Parathyroid adenoma (tissue), 2 donors: ENCODE measurements at regions not wholly inside any gene's neighbourhood (a gene's known extent, or its start where the extent isn't known, plus 50 kb on each side); places are given as distances from the start of the nearest gene placed in this dataset.

Experiments used
- H2AFZ ChIP-seq: fragments of 300-600 bp; sonication (generic); one replicate; pipeline ENCODE4 v1.7.0; 2017; ENCODE audit warnings: antibody characterized with exemption, mild to moderate bottlenecking
- H3K27ac ChIP-seq: fragments of 300-600 bp; sonication (generic); one replicate; pipeline ENCODE4 v1.7.0; 2017
- H3K27me3 ChIP-seq: fragments of 300-600 bp; sonication (generic); one replicate; pipeline ENCODE4 v1.7.0; 2017; ENCODE audit warnings: low read length; ENCODE audit not compliant: control insufficient read depth, insufficient read depth
- H3K36me3 ChIP-seq: fragments of 300-600 bp; sonication (generic); one replicate; pipeline ENCODE4 v1.7.0; 2017; ENCODE audit warnings: low read length; ENCODE audit not compliant: control insufficient read depth, insufficient read depth
- H3K4me1 ChIP-seq: fragments of 300-600 bp; sonication (generic); one replicate; pipeline ENCODE4 v1.7.0; 2017; ENCODE audit warnings: control low read depth
- H3K4me2 ChIP-seq: fragments of 300-600 bp; sonication (generic); one replicate; pipeline ENCODE4 v1.7.0; 2017; ENCODE audit warnings: low read length
- H3K4me3 ChIP-seq: fragments of 300-600 bp; sonication (generic); one replicate; pipeline ENCODE4 v1.7.0; 2017; ENCODE audit warnings: low read depth, low read length
- H3K79me2 ChIP-seq: fragments of 300-600 bp; sonication (generic); one replicate; pipeline ENCODE4 v1.7.0; 2017; ENCODE audit warnings: control low read depth
- H3K9ac ChIP-seq: fragments of 300-600 bp; sonication (generic); one replicate; pipeline ENCODE4 v1.7.0; 2017; ENCODE audit warnings: mild to moderate bottlenecking
- H3K9me3 ChIP-seq: fragments of 300-600 bp; sonication (generic); one replicate; pipeline ENCODE4 v1.7.0; 2017; ENCODE audit warnings: low read length; ENCODE audit not compliant: control insufficient read depth
- TF ChIP-seq, protein P1 (sequence below): fragments of 300-600 bp; sonication (generic); IDR thresholded peaks from one replicate; pipeline ENCODE4 v1.7.0; 2017; ENCODE audit warnings: antibody characterized with exemption, mild to moderate bottlenecking
- donor health status: primary hyperparathyroidism.

DNA sequence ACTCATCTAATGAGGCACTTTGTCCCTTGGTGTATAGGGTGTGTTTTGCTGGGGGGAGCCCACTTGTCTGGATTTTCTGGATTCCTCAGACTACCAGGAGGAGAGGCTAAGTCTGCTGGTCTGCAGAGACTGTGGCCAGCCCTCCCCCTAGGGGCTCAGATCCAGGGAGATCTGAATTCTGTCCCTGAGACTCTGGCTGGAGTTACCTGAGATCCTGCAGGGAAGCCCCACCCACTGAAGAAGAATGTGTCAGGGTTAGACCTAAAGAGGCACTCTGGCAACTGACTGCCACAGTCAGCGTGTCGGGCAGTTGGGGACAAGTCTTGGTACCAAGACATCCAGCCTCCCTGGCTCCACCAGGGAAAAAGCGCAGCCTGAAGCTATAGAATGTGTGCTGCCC is 138.9 kb downstream of the DCAF12L2 start:
- Histone ChIP-seq H3K27me3 (no peaks in the 10 kb centered on the region), H3K9me3 (no peaks in the 10 kb centered on the region), H3K4me1 (no peaks in the 10 kb centered on the region), H3K79me2 (no peaks in the 10 kb centered on the region), H3K27ac (no peak overlapping the region), H3K4me3 (no peak overlapping the region), H3K36me3 (no peaks in the 10 kb centered on the region), H3K4me2 (no peak overlapping the region), H2AFZ (no peak overlapping the region), H3K9ac (no peak overlapping the region)
- TF ChIP-seq, protein P1, sequence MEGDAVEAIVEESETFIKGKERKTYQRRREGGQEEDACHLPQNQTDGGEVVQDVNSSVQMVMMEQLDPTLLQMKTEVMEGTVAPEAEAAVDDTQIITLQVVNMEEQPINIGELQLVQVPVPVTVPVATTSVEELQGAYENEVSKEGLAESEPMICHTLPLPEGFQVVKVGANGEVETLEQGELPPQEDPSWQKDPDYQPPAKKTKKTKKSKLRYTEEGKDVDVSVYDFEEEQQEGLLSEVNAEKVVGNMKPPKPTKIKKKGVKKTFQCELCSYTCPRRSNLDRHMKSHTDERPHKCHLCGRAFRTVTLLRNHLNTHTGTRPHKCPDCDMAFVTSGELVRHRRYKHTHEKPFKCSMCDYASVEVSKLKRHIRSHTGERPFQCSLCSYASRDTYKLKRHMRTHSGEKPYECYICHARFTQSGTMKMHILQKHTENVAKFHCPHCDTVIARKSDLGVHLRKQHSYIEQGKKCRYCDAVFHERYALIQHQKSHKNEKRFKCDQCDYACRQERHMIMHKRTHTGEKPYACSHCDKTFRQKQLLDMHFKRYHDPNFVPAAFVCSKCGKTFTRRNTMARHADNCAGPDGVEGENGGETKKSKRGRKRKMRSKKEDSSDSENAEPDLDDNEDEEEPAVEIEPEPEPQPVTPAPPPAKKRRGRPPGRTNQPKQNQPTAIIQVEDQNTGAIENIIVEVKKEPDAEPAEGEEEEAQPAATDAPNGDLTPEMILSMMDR: no peak

DNA sequence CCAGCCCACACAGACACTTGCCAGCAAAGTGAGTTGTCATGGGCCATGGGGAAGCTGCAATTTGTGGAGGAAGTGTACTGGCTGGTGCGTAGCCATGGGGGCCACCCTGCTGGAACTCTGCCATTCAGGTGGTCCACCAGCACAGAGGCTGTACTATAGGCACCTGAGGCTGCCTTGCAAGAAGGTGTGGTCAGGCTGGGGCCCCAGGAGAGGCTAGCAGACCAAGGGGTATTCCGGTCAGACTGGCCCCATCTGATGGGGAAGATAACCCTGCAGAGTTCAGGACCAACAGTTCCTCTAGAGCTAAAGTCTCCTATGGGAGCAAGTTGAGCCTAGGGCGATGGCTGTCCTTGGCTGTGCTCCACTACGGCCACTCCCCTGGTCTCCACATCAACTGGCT is 136.1 kb downstream of the DCAF12L2 start:
- no peak overlapping the region for H2AFZ ChIP-seq
- H3K27me3 ChIP-seq: no peaks in the 10 kb centered on the region
- no peak overlapping the region for H3K9ac ChIP-seq
- H3K36me3 ChIP-seq: no peaks in the 10 kb centered on the region
- no peak overlapping the region for H3K4me3 ChIP-seq
- no peak overlapping the region for H3K4me2 ChIP-seq
- TF ChIP-seq, protein P1: no peak
- H3K79me2 ChIP-seq: no peaks in the 10 kb centered on the region
- H3K4me1 ChIP-seq: no peaks in the 10 kb centered on the region
- H3K9me3 ChIP-seq: no peaks in the 10 kb centered on the region
- H3K27ac ChIP-seq: no peak overlapping the region

DNA sequence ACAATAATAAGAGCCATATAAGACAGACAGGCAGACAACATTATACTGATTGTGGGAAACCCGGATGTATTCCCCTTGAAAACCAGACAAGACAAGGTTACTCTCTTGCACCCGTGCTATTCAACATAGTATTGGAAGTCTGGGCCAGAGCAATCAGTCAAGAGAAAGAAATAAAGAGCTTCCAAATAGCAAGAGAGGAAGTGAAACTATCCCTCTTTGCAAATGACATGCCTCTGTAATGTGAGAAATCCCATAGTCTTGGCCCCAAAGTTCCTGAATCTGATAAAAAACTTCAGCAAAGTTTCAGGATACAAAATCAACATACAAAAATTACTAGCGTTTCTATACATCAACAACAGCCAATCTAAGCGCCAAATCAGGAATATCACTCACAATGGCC is 102.1 kb downstream of the DCAF12L2 start:
- no peaks in the 10 kb centered on the region for H3K79me2 ChIP-seq
- no peak overlapping the region for H2AFZ ChIP-seq
- H3K9me3 ChIP-seq: no peaks in the 10 kb centered on the region
- TF ChIP-seq, protein P1: no peak
- no peak overlapping the region for H3K9ac ChIP-seq
- H3K36me3 ChIP-seq: no peaks in the 10 kb centered on the region
- no peaks in the 10 kb centered on the region for H3K4me1 ChIP-seq
- H3K4me2 ChIP-seq: no peak overlapping the region
- H3K27me3 ChIP-seq: no peaks in the 10 kb centered on the region
- H3K4me3 ChIP-seq: no peak overlapping the region
- no peak overlapping the region for H3K27ac ChIP-seq

DNA sequence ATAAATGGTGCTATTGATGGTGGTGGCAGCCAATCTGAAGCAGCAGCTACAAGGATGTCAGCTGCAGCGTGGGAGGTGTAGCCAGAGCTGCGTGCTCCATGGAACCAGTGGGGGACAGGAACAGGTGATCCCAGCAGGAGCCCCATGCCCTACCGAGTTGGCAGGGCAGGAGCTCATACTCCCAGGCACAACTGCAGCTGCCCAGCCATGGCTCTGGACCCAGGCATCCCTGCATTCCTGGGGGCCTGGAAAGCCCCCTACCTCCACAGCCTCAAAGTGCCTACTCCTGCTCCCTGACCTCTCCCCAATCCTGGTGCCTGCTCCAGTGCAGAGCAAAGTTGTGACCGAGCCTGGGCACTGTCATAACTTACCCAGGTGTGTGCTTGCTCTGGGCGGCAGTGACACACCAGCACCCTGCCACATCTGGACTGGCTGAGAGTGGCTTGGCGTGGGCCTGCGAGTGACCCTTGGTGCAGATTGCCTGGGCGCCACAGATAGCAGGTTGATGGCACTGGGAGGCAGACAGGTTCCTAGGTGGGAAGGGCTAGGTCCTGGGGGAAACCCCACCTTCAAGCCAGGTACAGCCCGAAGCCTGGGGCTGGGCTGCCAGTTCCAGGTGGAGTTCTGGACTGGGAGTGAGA is 101.1 kb downstream of the DCAF12L2 start:
- no peaks in the 10 kb centered on the region for H3K9me3 ChIP-seq

More for the DNA sequence above, 101.1 kb downstream of the DCAF12L2 start:
- Histone ChIP-seq H2AFZ (no peak overlapping the region), H3K36me3 (no peaks in the 10 kb centered on the region), H3K9ac (no peak overlapping the region), H3K4me2 (no peak overlapping the region), H3K27me3 (no peaks in the 10 kb centered on the region), H3K4me1 (no peaks in the 10 kb centered on the region), H3K27ac (no peak overlapping the region), H3K4me3 (no peak overlapping the region), H3K79me2 (no peaks in the 10 kb centered on the region)
- TF ChIP-seq, protein P1: no peak
